ENCODE measurements at regions not wholly inside any gene's neighbourhood (a gene's known extent, or its start where the extent isn't known, plus 50 kb on each side); places are given as distances from the start of the nearest gene placed in this dataset.
"Not testable (repeated sequence)": the region's sequence is repeated elsewhere in the genome, so short reads cannot be mapped to it uniquely, and the experiment has no call there.

DNA sequence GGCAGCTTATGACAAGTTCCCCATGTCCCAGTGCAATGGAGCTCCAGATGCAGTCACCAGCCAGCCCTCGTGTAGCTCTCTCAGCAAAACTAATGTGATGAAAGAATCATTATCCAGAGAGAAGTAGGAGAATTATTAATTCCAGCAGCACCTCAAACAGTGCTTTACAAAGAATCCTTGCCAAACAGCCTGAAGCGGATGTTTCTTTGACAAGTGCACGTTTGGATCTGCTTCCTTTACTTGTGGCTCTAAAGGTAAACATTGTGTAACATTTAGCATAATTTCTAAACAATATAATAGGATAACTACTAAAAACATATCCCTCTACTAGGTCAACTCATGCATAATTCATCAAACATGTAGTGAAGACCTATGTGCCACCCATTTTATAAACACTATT lies 197.0 kb downstream of the FAM181B start:
- DNase-seq (ENCODE audit: low spot score), result no peak

DNA sequence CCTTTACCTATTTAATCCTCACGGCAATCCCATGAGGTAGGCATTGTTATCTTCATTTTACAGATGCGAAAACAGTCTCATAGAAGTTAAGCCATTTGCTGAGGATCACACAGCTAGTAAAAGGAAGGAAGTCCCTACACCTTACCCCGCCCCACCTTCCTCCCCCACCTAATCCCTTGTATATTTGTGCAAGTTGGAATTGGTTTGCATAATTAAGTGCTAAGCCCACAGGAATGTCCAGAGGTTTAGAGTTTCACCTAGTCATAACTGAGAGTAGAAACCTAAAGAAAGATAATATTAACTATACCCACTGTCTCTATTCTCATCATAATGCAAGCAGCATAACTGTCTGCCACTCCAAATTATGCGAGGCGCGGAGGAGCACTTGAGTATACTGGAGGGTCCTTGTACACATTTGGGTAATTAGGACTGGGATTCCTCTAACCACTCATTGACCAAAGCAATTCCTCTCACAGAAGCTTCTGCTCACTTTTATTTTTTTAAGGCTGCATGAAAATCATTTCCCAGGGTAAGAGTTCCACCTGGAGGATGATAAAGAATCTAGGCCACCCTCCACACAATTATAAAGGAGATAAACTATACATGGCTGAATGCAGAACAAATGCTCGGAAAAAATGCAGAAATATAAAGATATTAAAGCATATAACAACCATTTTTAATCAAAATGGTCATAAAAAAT lies 199.9 kb downstream of the FAM181B start:
- no peak for DNase-seq (ENCODE audit: low spot score)

DNA sequence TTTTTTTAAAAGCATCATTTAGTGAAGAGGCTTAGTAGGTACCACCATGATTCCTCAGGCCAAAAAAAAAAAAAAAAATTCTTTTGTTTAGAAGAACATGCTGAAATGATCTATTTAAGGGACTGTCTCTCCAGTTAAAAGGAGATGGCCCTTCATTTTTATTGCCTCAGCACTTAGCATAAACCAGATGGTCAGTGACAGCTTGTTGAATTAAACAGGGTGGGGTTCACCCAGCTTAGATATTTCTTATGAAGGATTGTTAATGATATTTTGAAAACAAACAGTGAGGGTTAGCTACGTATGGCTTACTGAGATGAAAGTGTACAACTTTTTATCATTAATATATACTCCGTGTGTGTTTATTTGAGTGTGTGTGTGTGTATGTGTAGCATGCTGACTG lies 203.7 kb downstream of the FAM181B start:
- DNase-seq (ENCODE audit: low spot score), result no peak

DNA sequence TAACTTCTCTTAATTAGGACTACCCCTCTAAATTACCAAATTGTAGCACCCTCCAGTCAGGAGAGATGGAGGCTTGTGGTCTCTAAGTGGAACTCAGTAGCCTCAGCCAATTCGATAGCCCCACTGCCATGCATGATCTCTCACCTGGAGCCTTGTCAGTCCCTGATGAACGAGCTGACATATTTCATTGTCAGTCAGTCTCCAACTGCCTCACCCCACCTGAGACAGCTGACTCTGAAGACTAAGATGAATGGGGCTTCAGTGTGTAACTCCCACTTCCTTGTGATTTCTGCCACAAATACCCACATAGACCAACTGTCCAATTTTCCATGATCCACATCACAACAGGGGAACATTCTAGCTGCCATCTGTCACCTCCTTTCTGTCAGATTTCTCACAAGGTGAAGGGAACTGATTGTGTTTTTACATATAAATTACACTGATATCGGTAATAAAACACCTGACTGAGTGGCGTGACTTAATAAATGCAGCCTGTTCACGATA lies 206.5 kb downstream of the FAM181B start:
- no peak for DNase-seq (ENCODE audit: low spot score)

DNA sequence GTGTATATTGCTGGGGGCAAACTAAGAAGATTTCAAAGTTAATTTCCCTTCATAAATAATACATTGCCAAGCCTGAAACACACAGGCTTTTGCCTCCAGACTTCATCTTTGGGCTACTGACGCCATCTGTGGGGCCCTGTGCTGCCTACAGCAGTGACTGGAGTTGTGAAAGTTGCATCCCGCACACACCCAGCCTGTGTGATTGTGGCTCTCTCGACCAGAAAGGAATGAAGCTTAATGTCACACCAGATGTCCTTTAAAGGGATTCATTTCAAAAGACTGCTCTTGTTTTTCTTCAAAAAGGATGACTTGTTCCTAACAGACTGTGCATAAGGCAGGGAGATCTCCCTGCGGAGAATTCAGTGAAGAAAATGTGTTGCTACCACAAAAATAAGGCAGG lies 210.5 kb downstream of the FAM181B start:
- no peak for DNase-seq (ENCODE audit: low spot score)

DNA sequence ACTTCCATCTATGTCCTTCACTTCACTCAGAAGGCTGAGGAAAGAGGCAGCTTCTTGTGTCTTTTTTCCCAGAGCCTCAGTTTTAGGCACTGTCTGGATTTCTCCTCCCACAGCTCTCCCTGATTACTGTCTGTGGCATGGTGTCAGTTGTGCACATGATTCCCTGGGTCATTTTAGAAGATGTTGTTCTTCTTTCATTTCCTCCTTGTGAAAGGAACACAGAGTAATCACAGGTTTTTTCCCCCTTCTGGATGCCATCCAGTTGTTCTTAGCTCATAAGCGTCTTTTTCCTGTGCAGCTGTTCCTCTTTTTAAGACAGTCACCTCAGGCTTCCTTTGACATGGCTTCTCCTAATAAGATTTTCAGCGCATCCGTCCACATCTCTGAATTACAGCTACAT lies 212.2 kb downstream of the FAM181B start:
- DNase-seq (ENCODE audit: low spot score), result no peak

DNA sequence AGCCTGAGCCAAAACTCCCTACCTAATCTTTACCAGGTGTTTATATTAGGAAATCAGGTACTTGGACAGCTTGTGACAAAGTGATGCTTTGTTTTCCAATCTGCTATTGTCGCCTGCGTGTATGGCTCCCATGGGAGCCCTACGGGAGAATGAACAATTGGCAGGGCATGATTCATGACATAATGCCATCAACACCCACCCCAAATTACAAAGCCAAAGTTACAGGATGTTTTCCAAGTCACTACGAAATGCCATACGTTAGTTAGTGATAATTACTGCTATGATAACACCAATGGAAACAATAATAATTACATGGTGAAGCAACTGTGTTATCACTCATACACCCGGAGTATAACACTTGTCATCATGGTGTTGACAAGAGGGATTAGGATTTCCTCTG lies 226.4 kb downstream of the FAM181B start:
- DNase-seq (ENCODE audit: low spot score), result no peak

DNA sequence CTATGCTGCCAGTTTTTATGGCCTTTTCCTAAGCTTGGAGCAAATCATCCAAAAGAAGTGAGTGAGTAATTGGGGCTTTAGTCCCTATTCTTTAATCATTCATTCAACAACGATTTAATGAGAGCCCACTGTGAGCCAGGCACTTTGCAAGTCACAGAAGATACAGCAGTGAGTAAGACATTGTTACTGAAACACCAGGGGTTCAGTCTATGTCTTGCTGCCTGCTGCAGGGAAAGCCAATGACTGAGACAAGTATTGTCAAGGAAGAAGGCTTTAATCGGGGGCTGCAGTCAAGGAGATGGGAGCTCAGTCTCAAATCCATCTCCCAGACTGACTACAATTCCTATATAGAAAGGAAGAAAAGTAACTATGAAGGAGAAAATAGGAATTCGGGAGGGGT lies 228.3 kb downstream of the FAM181B start:
- DNase-seq (ENCODE audit: low spot score), result no peak

DNA sequence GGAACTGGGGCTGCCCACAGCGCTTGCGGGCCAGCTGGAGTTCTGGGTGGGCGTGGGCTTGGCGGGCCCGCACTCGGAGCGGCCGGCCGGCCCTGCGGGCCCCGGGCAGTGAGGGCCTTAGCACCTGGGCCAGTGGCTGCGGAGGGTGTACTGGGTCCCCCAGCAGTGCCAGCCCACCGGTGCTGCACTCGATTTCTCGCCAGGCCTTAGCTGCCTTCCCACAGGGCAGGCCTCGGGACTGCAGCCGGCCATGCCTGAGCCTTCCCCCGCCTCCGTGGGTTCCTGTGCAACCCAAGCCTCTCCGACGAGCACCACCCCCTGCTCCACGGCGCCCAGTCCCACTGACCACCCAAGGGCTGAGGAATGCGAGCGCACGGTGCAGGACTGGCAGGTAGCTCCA lies 232.5 kb downstream of the FAM181B start:
- not testable (repeated sequence) for DNase-seq (ENCODE audit: low spot score)

DNA sequence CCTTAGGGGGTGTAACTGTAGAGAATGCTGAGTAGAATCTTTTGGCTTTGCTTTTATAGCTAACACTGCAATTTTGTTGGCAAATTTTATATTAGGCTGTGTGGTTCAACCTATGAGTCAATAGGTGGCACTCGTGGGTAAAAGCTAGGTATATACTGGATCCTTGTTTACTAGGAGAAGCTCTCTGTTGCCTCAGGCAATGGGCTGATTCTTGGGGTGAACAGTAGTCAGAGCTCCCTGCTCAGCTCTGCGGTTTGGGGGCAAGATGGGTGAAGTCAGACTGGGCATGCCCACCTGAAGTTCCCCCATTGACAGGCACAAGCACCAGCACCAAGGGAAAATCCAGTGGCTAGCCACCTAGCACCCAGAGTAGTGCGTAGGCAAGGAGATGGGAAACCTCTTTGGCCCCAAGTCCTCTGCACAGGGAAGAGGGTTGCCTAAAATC lies 238.7 kb downstream of the FAM181B start:
- DNase-seq (ENCODE audit: low spot score), result peak; percentile 8

DNA sequence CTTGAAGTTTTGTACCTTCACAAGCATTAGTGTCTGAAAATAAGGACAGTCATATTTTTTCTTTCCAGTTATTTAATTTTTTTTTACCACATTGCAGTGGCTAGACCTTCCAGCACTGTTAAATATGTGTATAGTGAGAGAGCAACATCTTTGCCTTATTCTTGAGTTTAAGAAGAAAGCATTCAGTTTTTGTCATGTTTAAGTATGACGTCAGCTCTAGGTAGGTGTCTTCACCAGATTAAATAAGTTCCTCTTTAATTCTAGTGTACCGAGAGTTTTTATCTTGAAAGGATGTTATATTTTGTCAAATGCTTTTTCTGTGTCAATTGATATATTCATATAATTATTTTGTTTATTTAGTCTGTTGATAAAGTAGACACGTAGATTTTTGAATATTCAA lies 258.8 kb downstream of the FAM181B start:
- DNase-seq (ENCODE audit: low spot score), result no peak

DNA sequence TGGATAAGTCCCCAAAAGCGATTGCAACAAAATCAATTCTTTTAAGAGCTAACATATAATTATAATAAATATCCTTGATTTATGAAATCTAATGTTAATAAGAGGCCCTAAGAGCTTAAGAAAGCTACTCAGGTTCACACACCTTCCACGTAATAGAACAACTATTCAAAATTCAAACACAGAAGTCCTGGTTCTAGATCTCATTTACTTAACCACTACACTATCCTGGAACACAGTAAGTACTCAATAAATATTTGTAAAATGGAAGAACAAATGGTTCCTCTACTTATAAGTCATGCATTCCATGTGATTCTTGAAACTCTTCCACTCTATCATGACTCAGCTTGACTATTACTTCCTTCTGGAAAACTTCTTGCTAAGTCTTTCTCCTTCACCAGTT lies 268.2 kb downstream of the FAM181B start:
- DNase-seq (ENCODE audit: low spot score), result no peak

DNA sequence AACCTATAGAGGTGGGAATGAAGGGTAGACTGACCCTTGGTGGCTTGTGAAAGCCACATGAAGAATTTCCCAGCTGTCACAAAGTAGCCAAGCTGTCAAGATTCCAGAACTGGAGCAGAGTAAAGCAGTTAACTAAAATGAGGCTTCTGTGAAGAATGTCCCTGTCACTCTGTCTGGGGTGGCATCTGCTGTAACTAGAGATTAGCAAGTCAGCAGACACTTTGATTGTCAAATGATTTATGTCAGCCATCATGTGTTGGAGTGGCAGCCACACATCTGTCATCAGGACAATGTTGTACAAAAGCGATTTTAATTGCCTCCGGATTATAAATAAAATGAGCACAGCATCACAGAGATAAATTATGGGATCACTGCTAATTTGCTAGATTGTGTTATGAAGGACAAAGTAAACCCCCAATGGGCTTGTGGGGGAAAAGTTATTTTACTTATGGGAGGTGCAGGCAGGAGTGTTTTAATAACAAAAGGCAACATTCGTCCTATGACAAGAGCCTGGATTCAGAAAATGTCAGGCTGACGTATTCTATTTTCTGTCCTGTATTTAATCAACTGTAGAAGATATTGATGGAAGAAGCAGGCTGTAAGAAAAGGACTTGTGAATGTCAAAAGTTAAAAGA lies 270.9 kb downstream of the FAM181B start:
- DNase-seq (ENCODE audit: low spot score), result no peak

DNA sequence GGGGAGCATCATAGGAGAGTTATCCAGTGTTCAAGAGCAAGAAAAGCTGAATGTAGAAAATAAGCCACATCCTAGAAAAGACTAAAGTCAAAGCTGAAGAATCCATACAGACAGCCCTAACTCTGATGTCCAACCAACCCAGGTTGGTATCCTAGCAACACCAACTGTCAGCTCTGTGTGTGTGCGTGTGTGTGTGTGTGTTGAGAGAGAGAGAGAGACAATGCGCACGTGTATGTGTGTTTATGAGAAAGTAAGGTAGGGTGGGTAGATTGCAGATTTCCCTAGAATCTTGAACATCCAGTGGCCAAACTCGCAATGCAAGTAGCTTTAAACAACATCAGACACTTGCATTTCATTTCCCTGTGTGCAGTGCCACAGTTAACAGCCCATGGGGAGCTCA lies 274.9 kb downstream of the FAM181B start:
- DNase-seq (ENCODE audit: low spot score), result no peak

DNA sequence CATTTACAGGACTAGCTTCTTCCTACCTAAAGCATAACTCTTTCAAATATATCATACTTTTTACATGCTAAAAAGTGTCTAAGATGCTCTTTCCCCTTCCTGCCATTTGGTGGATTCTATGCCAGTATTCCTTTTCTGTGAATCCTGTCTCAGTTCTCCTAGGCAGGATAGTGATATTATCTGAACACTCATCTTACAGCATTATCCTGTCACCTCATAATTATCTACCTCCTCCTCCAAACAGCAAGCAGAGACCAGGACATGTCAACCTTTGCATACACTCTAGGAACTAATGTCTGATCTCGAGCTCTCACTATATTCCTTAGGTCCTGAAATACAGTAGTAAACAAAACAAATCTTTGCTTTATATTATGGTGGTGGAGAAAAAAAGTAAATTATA lies 275.5 kb downstream of the FAM181B start:
- no peak for DNase-seq (ENCODE audit: low spot score)

DNA sequence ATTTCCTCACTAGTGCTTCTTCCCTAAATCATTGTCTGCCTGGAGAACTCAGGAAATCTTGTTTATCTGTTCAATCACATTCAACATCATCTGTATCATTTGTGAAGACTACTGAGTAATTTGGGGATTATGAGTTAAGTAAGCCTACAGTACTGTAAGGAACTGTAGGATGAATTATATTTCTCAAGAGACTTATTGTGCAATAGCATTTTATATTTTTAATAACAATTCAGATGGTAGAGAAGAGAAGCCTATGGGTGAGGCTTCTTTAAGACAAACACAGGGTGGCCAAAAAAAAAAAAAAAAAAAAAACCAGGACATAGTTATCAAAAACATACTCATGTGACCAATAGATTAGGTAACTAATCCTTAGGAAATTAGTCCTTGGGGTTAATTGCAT lies 282.7 kb downstream of the FAM181B start:
- DNase-seq (ENCODE audit: low spot score), result no peak

DNA sequence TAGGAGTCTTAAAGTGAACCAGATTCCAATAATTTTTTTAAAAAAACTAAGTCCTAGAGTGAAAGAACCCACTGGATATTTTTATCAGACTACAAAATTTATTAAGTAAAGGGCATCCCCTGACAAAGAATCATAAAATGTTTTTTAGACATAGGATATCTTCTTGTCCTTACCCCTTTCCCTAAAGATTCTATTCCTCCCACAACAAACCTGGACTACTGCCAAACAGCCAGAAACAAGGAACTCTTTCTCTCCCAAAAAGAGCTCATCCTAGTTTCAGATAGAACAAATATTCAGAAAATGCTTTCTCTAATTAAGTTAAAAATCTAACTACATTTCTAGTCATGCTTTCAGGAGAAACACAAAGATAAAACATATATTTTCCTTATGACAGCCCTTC lies 327.1 kb downstream of the FAM181B start:
- DNase-seq (ENCODE audit: low spot score), result no peak

DNA sequence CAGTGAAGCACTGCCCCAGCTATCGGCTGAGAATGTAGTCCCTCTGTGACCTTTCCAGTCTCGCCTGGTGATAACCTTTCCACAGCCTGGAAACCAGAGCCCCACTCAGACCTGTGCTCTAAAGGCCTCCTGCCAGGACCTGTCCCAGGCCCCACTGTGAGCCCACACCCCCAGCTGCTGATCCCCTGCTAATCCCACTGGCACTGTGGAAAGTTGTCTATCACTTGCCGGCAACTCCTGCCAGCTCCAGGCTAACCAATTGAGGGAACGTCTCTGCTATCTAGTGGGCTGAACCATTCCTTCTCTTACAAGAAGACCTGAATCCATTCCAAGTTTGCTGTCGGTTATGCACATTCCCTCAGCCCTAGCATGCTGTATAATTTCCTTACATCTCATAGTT lies 328.2 kb downstream of the FAM181B start:
- DNase-seq (ENCODE audit: low spot score), result no peak

DNA sequence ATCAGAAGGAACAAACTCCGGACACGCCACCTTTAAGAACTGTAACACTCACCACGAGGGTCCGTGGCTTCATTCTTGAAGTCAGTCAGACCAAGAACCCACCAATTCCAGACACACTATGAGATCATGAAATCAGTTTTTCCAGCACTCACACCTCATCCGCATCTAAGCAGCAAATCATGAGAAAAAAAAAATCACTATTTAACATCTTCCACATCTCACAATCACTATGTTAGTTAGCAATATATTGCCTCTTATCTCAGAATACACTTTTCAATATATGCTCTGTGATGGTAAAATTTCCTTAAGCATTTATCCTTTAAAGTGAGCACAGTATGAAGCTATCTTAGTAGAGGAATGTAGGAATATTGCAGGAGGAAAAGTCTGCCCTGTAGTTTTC lies 328.7 kb downstream of the FAM181B start:
- no peak for DNase-seq (ENCODE audit: low spot score)

DNA sequence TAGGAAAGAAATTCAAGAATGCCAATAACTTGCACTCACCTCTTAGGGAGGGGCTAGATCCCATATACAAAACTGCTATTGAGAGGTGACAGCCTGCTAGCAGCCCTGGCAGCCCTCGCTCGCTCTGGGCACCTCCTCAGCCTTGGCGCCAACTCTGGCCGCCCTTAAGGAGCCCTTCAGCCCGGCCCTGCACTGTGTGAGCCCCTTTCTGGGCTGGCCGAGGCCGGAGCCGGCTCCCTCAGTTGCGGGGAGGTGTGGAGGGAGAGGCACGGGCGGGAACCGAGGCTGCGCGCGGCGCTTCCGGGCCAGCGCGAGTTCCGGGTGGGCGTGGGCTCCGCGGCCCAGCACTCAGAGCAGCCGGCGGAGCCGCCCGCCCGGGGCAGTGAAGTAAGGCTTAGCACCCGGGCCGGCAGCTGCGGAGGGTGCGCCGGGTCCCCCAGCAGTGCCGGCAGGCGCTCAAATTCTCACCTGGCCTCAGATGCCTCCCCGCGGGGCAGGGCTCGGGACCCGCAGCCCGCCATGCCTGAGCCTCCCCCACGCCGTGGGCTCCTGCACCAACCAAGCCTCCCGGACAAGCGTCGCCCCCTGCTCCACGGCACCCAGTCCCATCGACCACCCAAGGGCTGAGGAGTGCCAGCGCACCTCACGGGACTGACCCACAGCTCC lies 329.9 kb downstream of the FAM181B start:
- no peak for DNase-seq (ENCODE audit: low spot score)

DNA sequence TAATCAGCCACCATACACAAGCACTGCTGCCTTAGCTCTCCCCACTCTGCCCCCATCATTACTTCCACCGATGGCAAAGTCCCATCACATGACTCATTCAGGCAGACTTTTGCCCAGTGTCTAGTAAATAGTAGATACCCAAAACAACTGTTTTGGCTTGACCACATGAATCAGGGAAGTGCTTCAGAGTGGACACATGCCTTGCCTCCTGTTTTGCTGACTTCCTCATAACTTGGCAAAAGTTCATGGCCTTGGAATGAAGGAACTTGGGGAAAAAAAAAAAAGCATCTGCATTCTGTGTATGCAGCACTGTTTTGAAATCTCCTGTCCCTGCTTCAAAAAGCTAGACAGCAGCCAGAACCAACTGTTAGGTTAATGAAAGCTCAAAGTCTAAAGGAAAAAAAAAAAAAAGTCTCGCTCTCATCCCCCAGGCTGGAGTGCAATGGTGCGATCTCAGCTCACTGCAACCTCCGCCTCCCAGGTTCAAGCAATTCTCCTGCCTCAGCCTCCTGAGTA lies 335.3 kb downstream of the FAM181B start:
- no peak for DNase-seq (ENCODE audit: low spot score)

DNA sequence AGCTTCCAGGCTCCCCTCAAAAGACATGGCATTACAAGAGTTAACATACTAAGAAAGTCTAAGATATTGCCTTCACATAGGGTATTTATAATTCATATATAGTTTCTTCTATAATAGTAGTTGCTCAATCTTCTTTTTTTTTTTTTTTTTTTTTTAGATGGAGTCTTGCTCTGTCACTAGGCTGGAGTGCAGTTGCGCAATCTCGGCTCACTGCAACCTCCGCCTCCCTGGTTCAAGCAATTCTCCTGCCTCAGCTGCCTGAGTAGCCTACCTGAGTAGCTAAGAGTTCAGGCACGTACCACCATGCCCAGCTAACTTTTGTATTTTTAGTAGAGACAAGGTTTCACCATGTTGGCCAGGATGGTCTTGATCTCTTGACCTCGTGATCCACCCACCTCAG lies 337.0 kb downstream of the FAM181B start:
- DNase-seq (ENCODE audit: low spot score), result not testable (repeated sequence)

DNA sequence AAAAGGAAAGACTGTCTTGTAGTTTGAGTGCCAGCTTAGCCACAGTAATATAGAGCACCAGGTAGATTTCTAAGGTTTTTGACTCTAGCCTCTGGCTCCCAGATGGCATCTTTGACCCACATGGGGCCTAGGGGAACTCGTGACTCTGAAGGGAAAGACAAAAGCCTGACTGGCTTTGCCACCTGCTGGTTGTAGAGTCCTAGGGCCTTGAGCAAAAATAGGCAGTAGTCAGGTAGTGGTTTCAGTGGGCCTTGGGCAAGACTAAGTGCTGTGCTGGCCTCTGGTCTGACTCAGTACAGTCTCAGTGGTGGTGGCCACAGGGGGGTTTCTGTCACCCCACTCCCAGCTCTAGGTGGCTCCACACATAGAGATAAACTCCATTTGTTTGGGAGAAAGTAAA lies 349.4 kb downstream of the FAM181B start:
- DNase-seq (ENCODE audit: low spot score), result no peak

Data from germinal center (tissue), 1 donor.